Smooth muscle cell (in vitro differentiated cells): ENCODE measurements at regions not wholly inside any gene's neighbourhood (a gene's known extent, or its start where the extent isn't known, plus 50 kb on each side); places are given as distances from the start of the nearest gene placed in this dataset. TPM values are rescaled to one million over a fixed set of nuclear protein-coding genes. Genes with fewer than 3 reads are reported as not detected.

Source experiments
- DNase-seq: peaks from one replicate; lab custom pipeline; 2025; ENCODE audit not compliant: unreplicated experiment; lab: John Stamatoyannopoulos, UW
- H2AFZ ChIP-seq: fragments of 200-600 bp; sonication (generic); 2 replicates; pipeline ENCODE4 v1.6.0; 2016; ENCODE audit warnings: antibody characterized with exemption, low read depth, mild to moderate bottlenecking
- H3F3A ChIP-seq: fragments of 200-600 bp; sonication (generic); 2 replicates; pipeline ENCODE4 v1.6.0; 2017; ENCODE audit warnings: antibody characterized with exemption, low read depth
- H3K27ac ChIP-seq: fragments of 200-600 bp; sonication (generic); 2 replicates; pipeline ENCODE4 v1.5.1; 2016; ENCODE audit warnings: low read depth, mild to moderate bottlenecking
- H3K27me3 ChIP-seq: fragments of 200-600 bp; sonication (generic); 2 replicates; pipeline ENCODE4 v1.6.1; 2016; ENCODE audit warnings: low read depth, mild to moderate bottlenecking
- H3K36me3 ChIP-seq: fragments of 200-600 bp; sonication (generic); 2 replicates; pipeline ENCODE4 v1.5.1; 2016; ENCODE audit warnings: low read depth
- H3K4me1 ChIP-seq: fragments of 200-600 bp; sonication (generic); 2 replicates; pipeline ENCODE4 v1.5.1; 2016; ENCODE audit warnings: low read depth
- H3K4me2 ChIP-seq: fragments of 200-600 bp; sonication (generic); 2 replicates; pipeline ENCODE4 v1.6.0; 2016; ENCODE audit warnings: mild to moderate bottlenecking
- H3K4me3 ChIP-seq: fragments of 200-600 bp; sonication (generic); 2 replicates; pipeline ENCODE4 v1.5.1; 2016; ENCODE audit warnings: mild to moderate bottlenecking
- H3K79me2 ChIP-seq: fragments of 200-600 bp; sonication (generic); 2 replicates; pipeline ENCODE4 v1.6.0; 2016; ENCODE audit warnings: low read depth, mild to moderate bottlenecking
- H3K9ac ChIP-seq: fragments of 200-600 bp; sonication (generic); 2 replicates; pipeline ENCODE4 v1.6.0; 2016; ENCODE audit warnings: low read depth
- H3K9me3 ChIP-seq: fragments of 200-600 bp; sonication (generic); replicated peaks from 2 replicates; pipeline ENCODE4 v1.5.1; 2016; ENCODE audit warnings: low read depth
- H4K20me1 ChIP-seq: fragments of 200-600 bp; sonication (generic); 2 replicates; pipeline ENCODE4 v1.6.0; 2016; ENCODE audit warnings: low read depth
- small RNA-seq: library from RNA; depleted of rRNA; stranded (forward); fragments of <200 nt; gene quantifications from one replicate; pipeline ENCODE3, GENCODE V24; 2014
- TF ChIP-seq, protein P1 (sequence below): fragments of 200-600 bp; sonication (generic); IDR thresholded peaks from 2 replicates; pipeline ENCODE4 v1.5.1; 2017; ENCODE audit warnings: borderline replicate concordance, mild to moderate bottlenecking, antibody characterized with exemption; ENCODE audit not compliant: insufficient read depth, poor library complexity, severe bottlenecking

DNA sequence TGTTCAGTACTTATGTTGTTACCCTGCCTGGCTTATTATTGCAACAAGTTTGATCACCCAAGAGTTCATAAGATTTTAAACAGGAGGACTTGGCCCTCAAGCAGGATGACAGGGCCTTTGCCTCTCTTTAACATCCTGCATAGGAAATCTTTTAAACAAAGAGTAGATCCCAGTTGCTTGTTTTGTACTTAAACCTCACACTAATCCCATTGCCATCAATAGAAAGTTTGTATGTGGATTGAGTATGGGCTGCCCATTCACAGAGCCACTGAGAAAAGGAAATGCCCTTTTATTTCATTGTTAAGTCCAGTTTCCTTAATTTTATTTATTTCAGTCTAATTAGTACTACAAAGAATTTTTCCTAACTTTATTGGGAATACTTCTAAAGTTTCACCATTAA lies 52.2 kb upstream of the FGF10 start:
- Histone ChIP-seq H3K4me2 (no peak overlapping the region), H3F3A (no peaks in the 10 kb centered on the region), H4K20me1 (no peaks in the 10 kb centered on the region), H3K79me2 (no peaks in the 10 kb centered on the region), H3K36me3 (no peaks in the 10 kb centered on the region), H3K9ac (no peak overlapping the region), H3K27ac (no peak overlapping the region), H3K4me3 (no peak overlapping the region), H3K27me3 (no peaks in the 10 kb centered on the region), H3K9me3 (no peaks in the 10 kb centered on the region), H2AFZ (no peak overlapping the region), H3K4me1 (no peaks in the 10 kb centered on the region)
- TF ChIP-seq, protein P1, sequence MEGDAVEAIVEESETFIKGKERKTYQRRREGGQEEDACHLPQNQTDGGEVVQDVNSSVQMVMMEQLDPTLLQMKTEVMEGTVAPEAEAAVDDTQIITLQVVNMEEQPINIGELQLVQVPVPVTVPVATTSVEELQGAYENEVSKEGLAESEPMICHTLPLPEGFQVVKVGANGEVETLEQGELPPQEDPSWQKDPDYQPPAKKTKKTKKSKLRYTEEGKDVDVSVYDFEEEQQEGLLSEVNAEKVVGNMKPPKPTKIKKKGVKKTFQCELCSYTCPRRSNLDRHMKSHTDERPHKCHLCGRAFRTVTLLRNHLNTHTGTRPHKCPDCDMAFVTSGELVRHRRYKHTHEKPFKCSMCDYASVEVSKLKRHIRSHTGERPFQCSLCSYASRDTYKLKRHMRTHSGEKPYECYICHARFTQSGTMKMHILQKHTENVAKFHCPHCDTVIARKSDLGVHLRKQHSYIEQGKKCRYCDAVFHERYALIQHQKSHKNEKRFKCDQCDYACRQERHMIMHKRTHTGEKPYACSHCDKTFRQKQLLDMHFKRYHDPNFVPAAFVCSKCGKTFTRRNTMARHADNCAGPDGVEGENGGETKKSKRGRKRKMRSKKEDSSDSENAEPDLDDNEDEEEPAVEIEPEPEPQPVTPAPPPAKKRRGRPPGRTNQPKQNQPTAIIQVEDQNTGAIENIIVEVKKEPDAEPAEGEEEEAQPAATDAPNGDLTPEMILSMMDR: no peak
- no peak for DNase-seq

DNA sequence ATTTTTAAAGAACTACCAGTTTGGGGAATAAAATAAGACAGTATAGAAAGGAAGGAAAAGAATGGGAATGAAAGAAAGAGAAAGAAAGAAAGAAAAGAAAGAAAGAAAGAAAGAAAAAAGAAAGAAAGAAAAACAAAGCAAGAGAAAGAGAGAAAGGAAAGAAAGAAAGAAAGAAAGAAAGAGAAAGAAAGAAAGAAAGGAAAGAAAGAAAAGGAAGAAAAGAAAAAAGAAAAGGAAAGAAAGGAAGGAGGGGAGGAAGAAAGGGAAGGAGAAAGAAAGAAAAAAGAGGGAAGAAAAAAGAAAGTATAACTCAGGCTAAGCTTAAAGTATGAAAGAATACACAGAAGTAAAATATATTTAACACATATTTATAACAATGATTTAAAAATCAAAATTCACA lies 51.0 kb upstream of the FGF10 start:
- TF ChIP-seq, protein P1: no peak
- Histone ChIP-seq H3K36me3 (no peaks in the 10 kb centered on the region), H3F3A (no peaks in the 10 kb centered on the region), H3K9ac (no peak overlapping the region), H3K4me1 (no peaks in the 10 kb centered on the region), H3K27me3 (no peaks in the 10 kb centered on the region), H3K27ac (no peak overlapping the region), H4K20me1 (no peaks in the 10 kb centered on the region), H3K4me3 (no peak overlapping the region), H2AFZ (no peak overlapping the region), H3K79me2 (no peaks in the 10 kb centered on the region), H3K4me2 (no peak overlapping the region), H3K9me3 (no peaks in the 10 kb centered on the region)
- DNase-seq: no peak

Small RNA genes in the stretch of these regions (small RNA-seq; reads per million reads assigned to genes)
- gene RN7SL383P: not detected
